Osteocyte (in vitro differentiated cells): ENCODE measurements at regions not wholly inside any gene's neighbourhood (a gene's known extent, or its start where the extent isn't known, plus 50 kb on each side); places are given as distances from the start of the nearest gene placed in this dataset.
A peak's percentile ranks its signal among the peaks of the same experiment; 100 is the strongest.

Experiments
- DNase-seq: peaks from one replicate; pipeline ENCODE4 v3.0.0; 2021; ENCODE audit warnings: mixed read lengths; ENCODE audit not compliant: unreplicated experiment; ENCODE audit errors: extremely low spot score
- H3K27ac Mint-ChIP-seq: one replicate; pipeline ENCODE4 v1.8.0; 2021; ENCODE audit warnings: mild to moderate bottlenecking, mixed read lengths; ENCODE audit not compliant: unreplicated experiment
- H3K27me3 Mint-ChIP-seq: one replicate; pipeline ENCODE4 v1.8.0; 2021; ENCODE audit warnings: mixed read lengths; ENCODE audit not compliant: unreplicated experiment
- H3K36me3 Mint-ChIP-seq: one replicate; pipeline ENCODE4 v1.8.0; 2021; ENCODE audit warnings: mixed read lengths; ENCODE audit not compliant: unreplicated experiment
- H3K4me1 Mint-ChIP-seq: one replicate; pipeline ENCODE4 v1.8.0; 2021; ENCODE audit warnings: mixed read lengths; ENCODE audit not compliant: unreplicated experiment
- H3K4me3 Mint-ChIP-seq: one replicate; pipeline ENCODE4 v1.8.0; 2021; ENCODE audit warnings: mild to moderate bottlenecking, moderate library complexity, mixed read lengths; ENCODE audit not compliant: unreplicated experiment
- H3K9me3 Mint-ChIP-seq: one replicate; pipeline ENCODE4 v1.8.0; 2021; ENCODE audit warnings: mixed read lengths; ENCODE audit not compliant: unreplicated experiment
- CTCF ChIP-seq: fragments of 200-600 bp; sonication (generic); IDR thresholded peaks from 2 replicates; pipeline ENCODE4 v1.5.0; 2021; ENCODE audit warnings: antibody characterized with exemption, mild to moderate bottlenecking, moderate library complexity

DNA sequence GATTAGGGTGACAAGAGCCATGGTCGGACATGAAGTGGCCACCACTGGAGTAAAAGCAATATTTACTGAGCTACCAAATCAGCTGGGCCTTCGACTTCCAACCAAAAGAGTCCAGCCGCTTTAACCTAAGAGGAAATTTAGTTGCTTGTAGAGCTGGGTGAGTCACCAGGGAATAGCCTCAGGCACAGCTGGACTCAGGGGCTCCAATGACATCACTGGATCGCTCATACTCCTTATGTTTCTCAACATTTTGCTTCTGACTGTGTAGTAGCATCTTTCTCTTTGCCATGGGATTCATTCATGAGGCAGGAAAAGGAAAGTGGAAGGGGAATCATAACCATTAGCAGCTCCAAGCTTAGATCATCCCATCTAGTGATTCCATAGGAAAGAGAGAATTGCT, 664.4 kb downstream of the MATN1 start:
- Mint-ChIP-seq H3K4me1 (peaks cover 9% of the 10 kb centered on the region), H3K27me3 (peaks cover 25% of the 10 kb centered on the region), H3K27ac (no peak overlapping the region), H3K4me3 (no peak overlapping the region), H3K9me3 (no peaks in the 10 kb centered on the region), H3K36me3 (no peaks in the 10 kb centered on the region)
- no peak for DNase-seq
- TF ChIP-seq CTCF = no peak

DNA sequence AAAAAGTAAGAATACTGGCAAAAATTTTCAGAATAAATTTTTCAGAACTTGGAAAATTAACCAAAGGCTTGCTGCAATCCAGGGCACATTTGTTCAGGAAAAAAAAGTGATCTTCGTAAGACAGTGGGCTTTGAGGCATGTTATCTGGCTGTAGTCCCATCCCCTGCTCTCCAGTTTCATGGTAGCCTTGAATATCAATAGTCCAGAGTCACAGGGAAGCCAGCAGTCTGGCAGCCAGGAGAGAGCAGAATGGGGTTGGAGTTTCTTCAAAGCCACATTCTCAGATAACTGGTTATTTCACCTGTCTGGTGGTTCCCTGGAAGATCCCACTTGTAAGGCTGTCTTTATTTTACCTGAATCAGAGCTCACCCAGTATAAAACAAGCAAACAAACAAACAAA, 669.3 kb downstream of the MATN1 start:
- no peak for TF ChIP-seq CTCF
- Mint-ChIP-seq H3K4me3 (no peak overlapping the region), H3K36me3 (no peaks in the 10 kb centered on the region), H3K9me3 (no peaks in the 10 kb centered on the region), H3K27me3 (peaks cover 54% of the 10 kb centered on the region), H3K4me1 (peaks cover 6% of the 10 kb centered on the region), H3K27ac (no peak overlapping the region)
- DNase-seq = no peak

DNA sequence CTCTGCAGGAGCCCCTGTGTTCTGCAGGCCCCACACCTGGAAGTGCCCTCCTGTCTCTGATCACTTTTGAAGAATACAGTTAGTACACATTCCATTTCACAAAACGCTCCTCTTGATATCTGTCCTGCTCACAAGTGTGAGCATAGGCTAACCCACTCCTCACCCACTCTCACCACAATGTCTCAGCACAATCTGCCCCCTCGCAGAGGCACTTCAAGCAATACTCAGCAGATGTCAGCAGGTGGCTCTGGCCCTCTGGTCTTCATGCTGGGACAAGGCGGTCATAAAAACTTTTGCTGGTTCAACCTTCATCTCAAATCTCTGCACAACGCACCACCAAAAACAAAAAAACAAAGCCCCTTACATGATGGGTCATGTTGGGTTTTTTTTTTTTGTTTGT, 671.2 kb downstream of the MATN1 start:
- no peak overlapping the region for H3K4me3 Mint-ChIP-seq
- no peaks in the 10 kb centered on the region for H3K36me3 Mint-ChIP-seq
- no peak for DNase-seq
- no peak overlapping the region for H3K27ac Mint-ChIP-seq
- H3K4me1 Mint-ChIP-seq = no peaks in the 10 kb centered on the region
- no peak for TF ChIP-seq CTCF
- no peaks in the 10 kb centered on the region for H3K9me3 Mint-ChIP-seq
- peaks cover 57% of the 10 kb centered on the region for H3K27me3 Mint-ChIP-seq

GRCh38 chr1:30051777-30052176, 671.6 kb downstream of the MATN1 start:
- no peak for TF ChIP-seq CTCF
- H3K9me3 Mint-ChIP-seq = no peaks in the 10 kb centered on the region
- no peak overlapping the region for H3K4me3 Mint-ChIP-seq
- peaks cover 56% of the 10 kb centered on the region for H3K27me3 Mint-ChIP-seq
- H3K4me1 Mint-ChIP-seq = no peaks in the 10 kb centered on the region
- H3K36me3 Mint-ChIP-seq = no peaks in the 10 kb centered on the region
- H3K27ac Mint-ChIP-seq = no peak overlapping the region
- no peak for DNase-seq

DNA sequence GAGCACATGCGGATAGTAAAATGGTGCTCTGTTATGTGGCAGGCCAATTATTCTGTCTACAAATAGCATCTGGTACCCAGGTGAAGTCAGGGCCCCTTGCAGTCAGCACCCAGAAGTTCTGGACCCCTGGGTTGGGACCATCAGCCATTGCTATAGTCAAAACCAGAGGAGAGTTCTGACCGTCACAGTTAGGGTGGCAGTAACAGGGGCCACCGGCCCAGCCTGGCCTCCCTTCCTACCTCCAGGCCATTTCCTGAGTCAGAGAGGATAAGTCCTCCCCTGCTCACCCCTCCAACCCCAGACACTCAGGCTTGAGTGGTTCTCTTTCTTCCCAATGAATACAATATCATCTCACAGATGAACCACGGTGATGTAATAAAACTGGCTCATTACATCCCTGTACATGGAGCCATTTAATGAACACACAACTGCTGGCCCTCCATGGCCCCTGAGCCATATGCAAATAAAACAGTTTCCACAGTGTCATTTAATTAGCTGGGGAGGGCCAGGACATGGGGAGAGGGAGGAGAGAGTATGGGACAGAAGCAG, 673.6 kb downstream of the MATN1 start:
- Mint-ChIP-seq H3K4me1 (no peaks in the 10 kb centered on the region), H3K36me3 (no peaks in the 10 kb centered on the region), H3K27ac (no peak overlapping the region), H3K27me3 (peaks cover 40% of the 10 kb centered on the region), H3K9me3 (no peaks in the 10 kb centered on the region), H3K4me3 (no peak overlapping the region)
- peak; percentile 73 for DNase-seq
- TF ChIP-seq CTCF = no peak
